ENCODE measurements at regions not wholly inside any gene's neighbourhood (a gene's known extent, or its start where the extent isn't known, plus 50 kb on each side); places are given as distances from the start of the nearest gene placed in this dataset.

DNA sequence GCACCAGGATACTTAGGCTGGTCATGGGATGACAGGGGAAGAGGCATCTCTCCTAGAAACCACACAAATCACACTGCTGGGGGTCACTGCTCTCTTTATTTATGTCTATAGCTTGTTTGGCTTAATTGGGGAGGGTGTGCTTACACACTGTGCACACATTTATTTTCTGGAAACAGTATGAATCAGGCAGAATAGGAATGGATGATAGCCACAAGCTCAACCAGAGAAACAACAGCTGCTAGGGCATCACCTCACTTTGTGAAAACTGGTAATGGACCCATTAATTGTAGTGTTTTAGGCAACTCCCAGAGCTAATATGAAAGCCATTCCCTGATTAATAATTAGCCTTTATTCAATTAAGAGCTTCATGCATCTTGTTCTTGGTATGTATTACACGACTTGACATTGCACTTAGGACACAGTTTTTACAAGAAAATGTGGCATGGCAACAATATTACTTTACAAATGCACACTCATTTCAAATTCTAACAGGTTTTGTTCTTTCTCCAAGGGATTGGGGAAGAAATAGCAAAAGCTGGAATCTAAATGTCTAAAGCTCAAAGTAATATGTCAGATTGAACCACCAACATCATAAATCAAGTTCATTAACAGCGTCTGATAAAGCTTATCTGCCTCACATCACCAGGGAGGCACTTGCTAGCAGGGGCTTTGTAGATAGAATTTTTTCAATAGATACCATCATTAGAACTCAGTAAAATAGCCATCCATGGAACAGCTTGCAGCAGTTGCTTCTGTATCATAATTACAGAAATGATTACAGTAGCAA, 361.9 kb upstream of the FSHR start:
- TF ChIP-seq CTCF (IDR thresholded peaks at IDR 0.05; ENCODE audit: insufficient read depth, low read depth, low read length) (no peak), EZH2 (IDR thresholded peaks at IDR 0.05; ENCODE audit: insufficient read depth, low read length) (no peak)
